DND-41 (cell line): ENCODE measurements at regions not wholly inside any gene's neighbourhood (a gene's known extent, or its start where the extent isn't known, plus 50 kb on each side); places are given as distances from the start of the nearest gene placed in this dataset.

Experiments
- ATAC-seq: fragments of 200-7000 bp; cut with Tn5 transposase; 3 replicates; pipeline ENCODE4 v1.9.1; 2021; ENCODE audit warnings: low read depth; ENCODE audit not compliant: insufficient read depth
- DNase-seq: peaks from one replicate; pipeline ENCODE4 v3.0.0-alpha.2; 2020
- H2AFZ ChIP-seq: 2 replicates; pipeline ENCODE4 v1.6.0; 2012; ENCODE audit warnings: low read depth, low read length
- H3K27ac ChIP-seq: 2 replicates; pipeline ENCODE4 v1.5.1; 2012; ENCODE audit warnings: low read length, inconsistent platforms
- H3K27me3 ChIP-seq: fragments of 200-600 bp; sonication (generic); 2 replicates; pipeline ENCODE4 v1.6.0; 2012; ENCODE audit warnings: low read length, mild to moderate bottlenecking, inconsistent platforms; ENCODE audit not compliant: insufficient read depth, poor library complexity
- H3K36me3 ChIP-seq: 2 replicates; pipeline ENCODE4 v1.5.1; 2012; ENCODE audit warnings: low read length, inconsistent platforms; ENCODE audit not compliant: insufficient read depth
- H3K4me1 ChIP-seq: 2 replicates; pipeline ENCODE4 v1.5.1; 2012; ENCODE audit warnings: mild to moderate bottlenecking, low read length; ENCODE audit not compliant: insufficient read depth
- H3K4me2 ChIP-seq: 2 replicates; pipeline ENCODE4 v1.6.0; 2012; ENCODE audit warnings: mild to moderate bottlenecking, moderate library complexity, low read length, inconsistent platforms; ENCODE audit not compliant: insufficient read depth
- H3K4me3 ChIP-seq, 2 experiments: fragments of 200-600 bp in 1 of 2; shearing (Covaris generic) in 1 of 2; 2 replicates each; pipeline ENCODE4 v1.5.1; 2012 to 2016; ENCODE audit warnings: inconsistent platforms in 2 of 2, low read length in 2 of 2, mild to moderate bottlenecking in 2 of 2, low read depth in 1 of 2, moderate library complexity in 1 of 2
- H3K79me2 ChIP-seq: 2 replicates; pipeline ENCODE4 v1.6.0; 2012; ENCODE audit warnings: low read length, inconsistent platforms; ENCODE audit not compliant: insufficient read depth
- H3K9ac ChIP-seq: 2 replicates; pipeline ENCODE4 v1.6.0; 2012; ENCODE audit warnings: low read depth, mild to moderate bottlenecking, inconsistent platforms, low read length, moderate library complexity
- H3K9me3 ChIP-seq: 2 replicates; pipeline ENCODE4 v1.5.1; 2012; ENCODE audit warnings: low read length, moderate library complexity, mild to moderate bottlenecking, inconsistent platforms; ENCODE audit not compliant: insufficient read depth, severe bottlenecking
- H4K20me1 ChIP-seq: 2 replicates; pipeline ENCODE4 v1.6.0; 2012; ENCODE audit warnings: low read length; ENCODE audit not compliant: insufficient read depth
- CTCF ChIP-seq: IDR thresholded peaks from 2 replicates; pipeline ENCODE4 v1.5.1; 2012; ENCODE audit warnings: borderline replicate concordance, low read length, moderate library complexity, mild to moderate bottlenecking; ENCODE audit not compliant: poor library complexity, severe bottlenecking; ENCODE audit errors: extremely low read depth
- EZH2 ChIP-seq: IDR thresholded peaks from 3 replicates; pipeline ENCODE4 v1.6.1; 2012; ENCODE audit warnings: borderline replicate concordance, low read depth, mild to moderate bottlenecking, moderate library complexity, low read length, inconsistent platforms; ENCODE audit not compliant: severe bottlenecking

DNA sequence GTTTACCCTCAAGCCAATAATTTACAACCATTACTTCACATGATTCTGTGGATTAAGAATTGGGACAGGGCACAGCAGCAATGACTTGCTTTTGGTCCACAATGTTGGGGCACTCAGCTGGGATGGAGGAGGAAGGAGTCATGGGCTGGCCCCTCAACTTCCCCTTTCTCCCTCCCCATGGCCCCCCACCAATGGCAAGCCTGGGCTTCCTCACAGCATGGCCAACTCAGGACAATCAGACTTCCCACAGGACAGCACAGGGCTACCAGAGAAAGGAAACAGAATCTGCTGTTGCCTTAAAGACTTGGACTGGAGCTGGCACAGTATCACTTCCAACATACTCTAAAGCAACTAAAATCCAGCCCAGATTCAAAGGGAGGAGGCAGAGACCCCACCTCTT lies 160.7 kb downstream of the PTPN20 start:
- H4K20me1 ChIP-seq: no peaks in the 10 kb centered on the region

DNA sequence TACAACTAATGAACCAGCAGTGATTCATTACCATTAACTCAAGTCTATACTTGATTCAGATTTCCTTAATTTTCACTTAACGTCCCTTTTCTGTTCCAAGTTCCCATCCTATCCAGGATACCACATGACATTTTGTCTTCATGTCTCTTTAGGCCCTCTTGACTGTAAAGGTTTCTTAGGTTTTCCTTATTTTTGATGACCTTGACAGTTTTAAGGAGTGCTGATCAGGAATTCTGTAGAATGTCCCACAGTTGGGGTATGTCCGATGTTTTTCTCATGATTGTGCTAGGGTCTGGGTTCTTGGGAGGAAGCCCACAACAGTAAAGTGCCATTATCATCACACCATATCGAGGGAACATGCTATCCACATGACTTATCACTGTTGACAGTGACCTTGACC lies 162.7 kb downstream of the PTPN20 start:
- H3K79me2 ChIP-seq: no peaks in the 10 kb centered on the region
- H2AFZ ChIP-seq: no peak overlapping the region
- H3K27me3 ChIP-seq: no peaks in the 10 kb centered on the region
- no peak overlapping the region for H3K4me3 ChIP-seq
- H3K9ac ChIP-seq: no peak overlapping the region
- ATAC-seq (no peak), DNase-seq (no peak)
- H3K36me3 ChIP-seq: no peaks in the 10 kb centered on the region
- no peak overlapping the region for H3K27ac ChIP-seq
- H3K4me2 ChIP-seq: no peak overlapping the region
- H3K4me1 ChIP-seq: no peaks in the 10 kb centered on the region
- no peaks in the 10 kb centered on the region for H4K20me1 ChIP-seq
- TF ChIP-seq CTCF (no peak), EZH2 (no peak)
- H3K9me3 ChIP-seq: no peaks in the 10 kb centered on the region

More for the DNA sequence above, 160.7 kb downstream of the PTPN20 start:
- H3K9me3 ChIP-seq: no peaks in the 10 kb centered on the region
- H3K27ac ChIP-seq: no peak overlapping the region
- no peaks in the 10 kb centered on the region for H3K36me3 ChIP-seq
- no peaks in the 10 kb centered on the region for H3K27me3 ChIP-seq
- H3K9ac ChIP-seq: no peak overlapping the region
- no peaks in the 10 kb centered on the region for H3K4me1 ChIP-seq
- no peak overlapping the region for H3K4me2 ChIP-seq
- TF ChIP-seq EZH2: no peak
- TF ChIP-seq CTCF: no peak
- H3K79me2 ChIP-seq: no peaks in the 10 kb centered on the region
- no peak for DNase-seq
- no peak overlapping the region for H3K4me3 ChIP-seq
- no peak for ATAC-seq
- H2AFZ ChIP-seq: no peak overlapping the region

DNA sequence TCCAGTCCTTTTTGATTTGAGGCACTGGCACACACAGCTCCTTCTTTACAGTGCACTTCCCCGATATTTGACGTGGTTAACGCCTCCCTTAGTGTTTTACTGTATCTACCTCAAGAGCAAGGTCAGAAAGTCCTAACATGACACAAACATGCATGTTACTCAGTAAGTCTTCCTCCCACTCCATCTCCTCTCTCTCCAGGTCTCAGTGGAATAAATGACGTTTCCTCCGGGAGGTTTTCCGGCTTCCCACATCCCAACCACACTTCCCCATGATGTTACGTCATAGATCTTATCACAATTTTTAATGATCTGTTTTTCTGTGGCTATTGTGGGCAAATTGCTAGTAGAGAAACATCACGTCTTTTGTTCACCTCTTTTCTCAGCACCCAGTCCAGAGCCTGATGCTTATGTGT lies 165.7 kb downstream of the PTPN20 start:
- Histone ChIP-seq H3K4me2 (no peak overlapping the region), H3K27ac (no peak overlapping the region), H4K20me1 (no peaks in the 10 kb centered on the region), H2AFZ (no peak overlapping the region), H3K9ac (no peak overlapping the region), H3K27me3 (no peaks in the 10 kb centered on the region), H3K4me3 (no peak overlapping the region), H3K9me3 (no peaks in the 10 kb centered on the region), H3K79me2 (no peaks in the 10 kb centered on the region), H3K4me1 (peaks cover 12% of the 10 kb centered on the region), H3K36me3 (no peaks in the 10 kb centered on the region)
- no peak for TF ChIP-seq EZH2
- TF ChIP-seq CTCF: no peak
- DNase-seq (no peak), ATAC-seq (no peak)

GRCh38 chr10:47077386-47077785 lies 166.2 kb downstream of the PTPN20 start:
- DNase-seq: no peak
- no peak for ATAC-seq

More at GRCh38 chr10:47077386-47077785, 166.2 kb downstream of the PTPN20 start:
- Histone ChIP-seq H3K4me2 (no peak overlapping the region), H3K79me2 (no peaks in the 10 kb centered on the region), H3K4me1 (peaks cover 12% of the 10 kb centered on the region), H4K20me1 (no peaks in the 10 kb centered on the region), H3K9ac (no peak overlapping the region), H3K9me3 (no peaks in the 10 kb centered on the region), H3K36me3 (no peaks in the 10 kb centered on the region), H3K27me3 (no peaks in the 10 kb centered on the region), H3K27ac (no peak overlapping the region), H2AFZ (no peak overlapping the region), H3K4me3 (no peak overlapping the region)
- TF ChIP-seq CTCF (no peak), EZH2 (no peak)
